GM06990 (cell line): ENCODE measurements at regions not wholly inside any gene's neighbourhood (a gene's known extent, or its start where the extent isn't known, plus 50 kb on each side); places are given as distances from the start of the nearest gene placed in this dataset.

Experiments
- DNase-seq: peaks from one replicate; pipeline ENCODE4 v3.0.0-alpha.2; 2011; ENCODE audit not compliant: insufficient read length; ENCODE audit errors: extremely low read depth
- H3K27me3 ChIP-seq: replicated peaks from 2 replicates; pipeline ENCODE4 v1.6.0; 2011; ENCODE audit warnings: low read length; ENCODE audit not compliant: control insufficient read depth, insufficient read depth
- H3K36me3 ChIP-seq: 2 replicates; pipeline ENCODE4 v1.5.1; 2011; ENCODE audit warnings: low read length; ENCODE audit not compliant: control insufficient read depth, insufficient read depth
- H3K4me3 ChIP-seq: replicated peaks from 2 replicates; pipeline ENCODE4 v1.5.1; 2011; ENCODE audit warnings: low read depth, mild to moderate bottlenecking, control low read depth, low read length
- CTCF ChIP-seq: IDR thresholded peaks from 2 replicates; pipeline ENCODE4 v1.5.1; 2011; ENCODE audit warnings: low read length, control low read depth, mild to moderate bottlenecking, inconsistent platforms; ENCODE audit not compliant: insufficient read depth, poor library complexity, severe bottlenecking

- no peak for TF ChIP-seq CTCF
- DNase-seq = no peak
- Histone ChIP-seq H3K36me3 (no peaks in the 10 kb centered on the region), H3K4me3 (no peak overlapping the region), H3K27me3 (no peaks in the 10 kb centered on the region)
These were observed 235.4 kb upstream of the FGF13 start for GRCh38 chrX:138946926-138947325.

GRCh38 chrX:138945219-138945618, 233.7 kb upstream of the FGF13 start:
- Histone ChIP-seq H3K27me3 (no peaks in the 10 kb centered on the region), H3K36me3 (no peaks in the 10 kb centered on the region), H3K4me3 (no peak overlapping the region)
- DNase-seq = no peak
- no peak for TF ChIP-seq CTCF

GRCh38 chrX:138939038-138939437, 227.5 kb upstream of the FGF13 start:
- Histone ChIP-seq H3K36me3 (no peaks in the 10 kb centered on the region), H3K4me3 (no peak overlapping the region), H3K27me3 (no peaks in the 10 kb centered on the region; the same call in 1 of the 2 replicates)
- no peak for TF ChIP-seq CTCF
- no peak for DNase-seq

GRCh38 chrX:138938003-138938402, 226.5 kb upstream of the FGF13 start:
- DNase-seq = no peak
- no peak for TF ChIP-seq CTCF
- Histone ChIP-seq H3K36me3 (no peaks in the 10 kb centered on the region), H3K27me3 (no peaks in the 10 kb centered on the region; the same call in 1 of the 2 replicates), H3K4me3 (no peak overlapping the region)

- Histone ChIP-seq H3K27me3 (no peaks in the 10 kb centered on the region), H3K4me3 (no peak overlapping the region), H3K36me3 (no peaks in the 10 kb centered on the region)
- DNase-seq = no peak
- no peak for TF ChIP-seq CTCF
These were observed 219.7 kb upstream of the FGF13 start for GRCh38 chrX:138931212-138931611.

- TF ChIP-seq CTCF = no peak
- Histone ChIP-seq H3K36me3 (no peaks in the 10 kb centered on the region), H3K4me3 (no peak overlapping the region), H3K27me3 (no peaks in the 10 kb centered on the region)
- no peak for DNase-seq
These were observed 219.0 kb upstream of the FGF13 start for GRCh38 chrX:138930583-138930945.
